GM23338 (cell line): ENCODE measurements at regions not wholly inside any gene's neighbourhood (a gene's known extent, or its start where the extent isn't known, plus 50 kb on each side); places are given as distances from the start of the nearest gene placed in this dataset.

Source experiments
- ATAC-seq: fragments of 200-7000 bp; cut with Tn5 transposase; 3 replicates; pipeline ENCODE4 v1.9.1; 2020
- DNase-seq: peaks from one replicate; pipeline ENCODE4 v3.0.0-alpha.2; 2015; ENCODE audit warnings: low spot score
- H2AFZ ChIP-seq: fragments of 200-600 bp; sonication (generic); 2 replicates; pipeline ENCODE4 v1.8.0; 2016; ENCODE audit warnings: antibody characterized with exemption, mild to moderate bottlenecking, moderate library complexity
- H3F3A ChIP-seq: fragments of 200-600 bp; sonication (generic); replicated peaks from 2 replicates; pipeline ENCODE4 v1.8.0; 2017; ENCODE audit warnings: antibody characterized with exemption, mixed run types, low read depth
- H3K27ac ChIP-seq: fragments of 200-600 bp; sonication (generic); 2 replicates; pipeline ENCODE4 v1.6.1; 2016; ENCODE audit warnings: low read depth
- H3K27me3 ChIP-seq: fragments of 200-600 bp; sonication (generic); 2 replicates; pipeline ENCODE4 v1.8.0; 2016; ENCODE audit warnings: mild to moderate bottlenecking, mixed run types, moderate library complexity; ENCODE audit not compliant: insufficient read depth
- H3K36me3 ChIP-seq: fragments of 200-600 bp; sonication (generic); 2 replicates; pipeline ENCODE4 v1.8.0; 2016; ENCODE audit warnings: mild to moderate bottlenecking; ENCODE audit not compliant: insufficient read depth
- H3K4me1 ChIP-seq: fragments of 200-600 bp; sonication (generic); 2 replicates; pipeline ENCODE4 v1.8.0; 2016; ENCODE audit warnings: mild to moderate bottlenecking, moderate library complexity; ENCODE audit not compliant: insufficient read depth
- H3K4me2 ChIP-seq: fragments of 200-600 bp; sonication (generic); 2 replicates; pipeline ENCODE4 v1.7.1; 2017; ENCODE audit warnings: mixed run types
- H3K4me3 ChIP-seq: fragments of 200-600 bp; sonication (generic); 2 replicates; pipeline ENCODE4 v1.6.1; 2016; ENCODE audit warnings: mixed run types
- H3K79me2 ChIP-seq: fragments of 200-600 bp; sonication (generic); replicated peaks from 2 replicates; pipeline ENCODE4 v1.8.0; 2017; ENCODE audit warnings: mild to moderate bottlenecking; ENCODE audit not compliant: insufficient read depth
- H3K9me2 ChIP-seq: fragments of 200-600 bp; sonication (generic); 2 replicates; pipeline ENCODE4 v1.8.0; 2017; ENCODE audit not compliant: insufficient read depth
- H4K20me1 ChIP-seq: fragments of 200-600 bp; sonication (generic); replicated peaks from 2 replicates; pipeline ENCODE4 v1.8.0; 2017; ENCODE audit warnings: mild to moderate bottlenecking; ENCODE audit not compliant: insufficient read depth
- H3K27ac Mint-ChIP-seq: 2 replicates; pipeline ENCODE4 v1.8.0; 2020; ENCODE audit warnings: inconsistent platforms, mild to moderate bottlenecking, moderate library complexity, mixed read lengths
- H3K27me3 Mint-ChIP-seq: 3 replicates; pipeline ENCODE4 v1.8.0; 2022; ENCODE audit warnings: low read depth, mild to moderate bottlenecking, moderate library complexity, mixed read lengths, inconsistent platforms; ENCODE audit not compliant: insufficient read depth, poor library complexity
- H3K36me3 Mint-ChIP-seq: 3 replicates; pipeline ENCODE4 v1.8.0; 2021; ENCODE audit warnings: low read depth, mild to moderate bottlenecking, inconsistent platforms, moderate library complexity, mixed read lengths
- H3K4me1 Mint-ChIP-seq: 3 replicates; pipeline ENCODE4 v1.8.0; 2020; ENCODE audit warnings: mild to moderate bottlenecking, inconsistent platforms, mixed read lengths
- H3K4me3 Mint-ChIP-seq: 3 replicates; pipeline ENCODE4 v1.8.0; 2021; ENCODE audit warnings: moderate library complexity, mild to moderate bottlenecking, inconsistent platforms, mixed read lengths
- H3K9me3 Mint-ChIP-seq: 3 replicates; pipeline ENCODE4 v1.8.0; 2020; ENCODE audit warnings: moderate library complexity, mild to moderate bottlenecking, inconsistent platforms, mixed read lengths
- CREB1 ChIP-seq: fragments of 250-450 bp; sonication (Bioruptor Pico); IDR thresholded peaks from 2 replicates; pipeline ENCODE4 v1.5.0; 2020; ENCODE audit warnings: low read depth, mild to moderate bottlenecking, moderate library complexity
- ETS1 ChIP-seq: IDR thresholded peaks from 2 replicates; pipeline ENCODE4 v1.6.1; 2016; ENCODE audit warnings: antibody characterized with exemption
- EZH2 ChIP-seq: fragments of 200-600 bp; sonication (generic); IDR thresholded peaks from one replicate; pipeline ENCODE4 v1.8.0; 2017; ENCODE audit warnings: antibody characterized with exemption, mild to moderate bottlenecking, low read depth; ENCODE audit not compliant: unreplicated experiment
- EZH2phosphoT487 ChIP-seq: fragments of 200-600 bp; sonication (generic); IDR thresholded peaks from one replicate; pipeline ENCODE4 v1.8.1; 2018; ENCODE audit warnings: antibody characterized with exemption; ENCODE audit not compliant: unreplicated experiment
- JUNB ChIP-seq: IDR thresholded peaks from one replicate; pipeline ENCODE4 v1.6.1; 2016; ENCODE audit warnings: antibody characterized with exemption; ENCODE audit not compliant: unreplicated experiment
- NANOG ChIP-seq: IDR thresholded peaks from 2 replicates; pipeline ENCODE4 v1.6.1; 2016; ENCODE audit warnings: antibody characterized with exemption, borderline replicate concordance
- POLR2AphosphoS5 ChIP-seq: IDR thresholded peaks from 2 replicates; pipeline ENCODE4 v1.6.1; 2016; ENCODE audit warnings: antibody characterized with exemption, low read depth
- REST ChIP-seq: IDR thresholded peaks from one replicate; pipeline ENCODE4 v1.6.1; 2018; ENCODE audit warnings: antibody characterized with exemption; ENCODE audit not compliant: unreplicated experiment
- STAT1 ChIP-seq: IDR thresholded peaks from one replicate; pipeline ENCODE4 v1.6.1; 2016; ENCODE audit warnings: antibody characterized with exemption; ENCODE audit not compliant: unreplicated experiment
- ZNF114 ChIP-seq: fragments of 250-450 bp; sonication (Bioruptor Pico); IDR thresholded peaks from 2 replicates; pipeline ENCODE4 v1.5.0; 2020; ENCODE audit warnings: mild to moderate bottlenecking, moderate library complexity
- ZNF331 ChIP-seq: fragments of 250-450 bp; sonication (Bioruptor Pico); IDR thresholded peaks from 2 replicates; pipeline ENCODE4 v1.5.0; 2020; ENCODE audit warnings: low read depth, mild to moderate bottlenecking, moderate library complexity
- ZNF462 ChIP-seq: fragments of 250-450 bp; sonication (Bioruptor Pico); IDR thresholded peaks from 2 replicates; pipeline ENCODE4 v1.5.0; 2020; ENCODE audit warnings: mild to moderate bottlenecking, moderate library complexity
- TF ChIP-seq, protein P1 (sequence below), 2 experiments: fragments of 200-600 bp in 1 of 2; sonication (generic) in 1 of 2; conservative IDR thresholded peaks; 2 replicates each; pipeline versions ENCODE4 v1.5.1 to v1.6.1; 2016 to 2017; ENCODE audit warnings: antibody characterized with exemption in 2 of 2, low read depth in 2 of 2, mild to moderate bottlenecking in 2 of 2, moderate library complexity in 1 of 2

DNA sequence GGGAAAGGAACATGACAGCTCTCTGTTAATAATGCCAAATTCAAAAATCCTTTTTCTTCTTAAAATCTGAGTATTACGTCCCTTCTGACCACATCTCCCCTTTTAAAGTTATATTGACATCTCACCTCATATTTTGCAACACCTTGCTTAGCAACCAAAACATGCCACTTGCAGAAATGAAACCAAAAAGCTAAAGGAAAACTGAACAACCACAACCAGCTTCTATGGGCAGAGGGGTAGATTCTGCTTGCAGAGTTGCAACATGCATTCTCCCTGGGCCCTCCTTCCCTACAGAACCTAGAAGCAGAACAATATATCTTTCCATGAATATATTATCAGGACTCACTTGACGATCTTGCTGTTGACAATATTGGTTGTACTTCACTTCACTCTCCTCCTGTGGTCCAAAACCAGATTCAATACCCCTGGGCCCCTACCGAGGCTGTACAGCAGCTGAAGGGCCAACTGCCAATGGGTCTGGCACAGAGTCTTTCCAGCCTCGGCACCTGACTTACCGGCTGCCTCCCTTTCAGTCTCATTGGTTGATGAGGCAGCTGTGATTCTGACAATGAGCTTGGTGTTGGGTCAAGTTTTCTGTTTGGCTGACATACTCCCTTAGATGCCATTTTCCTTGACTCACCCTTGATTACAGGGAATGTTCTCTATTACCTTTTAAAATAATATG lies 616.6 kb downstream of the ZEB2 start:
- Histone ChIP-seq H3K4me3 (no peak overlapping the region), H4K20me1 (no peaks in the 10 kb centered on the region), H3K27ac (no peak overlapping the region), H2AFZ (no peak overlapping the region), H3F3A (no peaks in the 10 kb centered on the region), H3K4me2 (no peak overlapping the region), H3K36me3 (no peaks in the 10 kb centered on the region), H3K27me3 (peaks cover 9% of the 10 kb centered on the region; the same call in 1 of the 2 replicates), H3K79me2 (no peaks in the 10 kb centered on the region), H3K4me1 (peaks cover 21% of the 10 kb centered on the region), H3K9me2 (no peaks in the 10 kb centered on the region)
- Mint-ChIP-seq H3K27ac (no peak overlapping the region), H3K4me1 (peaks cover 27% of the 10 kb centered on the region), H3K9me3 (no peaks in the 10 kb centered on the region), H3K4me3 (no peak overlapping the region), H3K27me3 (peaks cover 5% of the 10 kb centered on the region), H3K36me3 (no peaks in the 10 kb centered on the region)
- DNase-seq (no peak), ATAC-seq (no peak)
- TF ChIP-seq ZNF114 (CRISPR knock-in tag) (no peak), NANOG (no peak), REST (no peak), ZNF462 (CRISPR knock-in tag) (no peak), STAT1 (no peak), EZH2 (no peak), JUNB (no peak), ETS1 (no peak), ZNF331 (CRISPR knock-in tag) (no peak), CREB1 (CRISPR knock-in tag) (no peak), EZH2phosphoT487 (no peak), POLR2AphosphoS5 (no peak)
- TF ChIP-seq, protein P1, sequence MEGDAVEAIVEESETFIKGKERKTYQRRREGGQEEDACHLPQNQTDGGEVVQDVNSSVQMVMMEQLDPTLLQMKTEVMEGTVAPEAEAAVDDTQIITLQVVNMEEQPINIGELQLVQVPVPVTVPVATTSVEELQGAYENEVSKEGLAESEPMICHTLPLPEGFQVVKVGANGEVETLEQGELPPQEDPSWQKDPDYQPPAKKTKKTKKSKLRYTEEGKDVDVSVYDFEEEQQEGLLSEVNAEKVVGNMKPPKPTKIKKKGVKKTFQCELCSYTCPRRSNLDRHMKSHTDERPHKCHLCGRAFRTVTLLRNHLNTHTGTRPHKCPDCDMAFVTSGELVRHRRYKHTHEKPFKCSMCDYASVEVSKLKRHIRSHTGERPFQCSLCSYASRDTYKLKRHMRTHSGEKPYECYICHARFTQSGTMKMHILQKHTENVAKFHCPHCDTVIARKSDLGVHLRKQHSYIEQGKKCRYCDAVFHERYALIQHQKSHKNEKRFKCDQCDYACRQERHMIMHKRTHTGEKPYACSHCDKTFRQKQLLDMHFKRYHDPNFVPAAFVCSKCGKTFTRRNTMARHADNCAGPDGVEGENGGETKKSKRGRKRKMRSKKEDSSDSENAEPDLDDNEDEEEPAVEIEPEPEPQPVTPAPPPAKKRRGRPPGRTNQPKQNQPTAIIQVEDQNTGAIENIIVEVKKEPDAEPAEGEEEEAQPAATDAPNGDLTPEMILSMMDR (conservative IDR thresholded peaks at IDR 0.05; ENCODE audit: low read depth in 2 of 2), result no peak
